ENCODE measurements at regions not wholly inside any gene's neighbourhood (a gene's known extent, or its start where the extent isn't known, plus 50 kb on each side); places are given as distances from the start of the nearest gene placed in this dataset.

GRCh38 chr9:126164796-126165525 is 161.7 kb upstream of the MVB12B start:
- no peak for TF ChIP-seq GLIS3 (CRISPR knock-in tag; IDR thresholded peaks at IDR 0.05)
- TF ChIP-seq ZNF70 (CRISPR knock-in tag; IDR thresholded peaks at IDR 0.05), result no peak
- no peak for TF ChIP-seq CSRNP3 (CRISPR knock-in tag; IDR thresholded peaks at IDR 0.05)
- no peak for TF ChIP-seq PATZ1 (CRISPR knock-in tag; IDR thresholded peaks at IDR 0.05; ENCODE audit: borderline replicate concordance)
- no peak for TF ChIP-seq RARB (CRISPR knock-in tag; IDR thresholded peaks at IDR 0.05)
- no peak for TF ChIP-seq ARNTL (CRISPR knock-in tag; IDR thresholded peaks at IDR 0.05; ENCODE audit: borderline replicate concordance, low read depth)
- no peak for TF ChIP-seq ZNF565 (CRISPR knock-in tag; conservative IDR thresholded peaks at IDR 0.05; ENCODE audit: low read depth)
- no peak for TF ChIP-seq TCF4 (CRISPR knock-in tag; IDR thresholded peaks at IDR 0.05; ENCODE audit: borderline replicate concordance)
- no peak for TF ChIP-seq ZNF8 (CRISPR knock-in tag; IDR thresholded peaks at IDR 0.05)
